PFSK-1 (cell line): ENCODE measurements at regions not wholly inside any gene's neighbourhood (a gene's known extent, or its start where the extent isn't known, plus 50 kb on each side); places are given as distances from the start of the nearest gene placed in this dataset.

Experiments used
- POLR2AphosphoS5 ChIP-seq: IDR thresholded peaks from 2 replicates; pipeline ENCODE4 v1.6.1; 2012; ENCODE audit warnings: low read depth, mild to moderate bottlenecking, control low read depth, low read length, moderate library complexity
- REST ChIP-seq, 2 experiments: IDR thresholded peaks; 2 replicates each; pipeline versions ENCODE4 v1.6.1 to v1.8.0; 2011 to 2012; ENCODE audit warnings: low read depth in 2 of 2, low read length in 2 of 2, control low read depth in 1 of 2, inconsistent platforms in 1 of 2, mild to moderate bottlenecking in 1 of 2, moderate library complexity in 1 of 2; ENCODE audit not compliant: insufficient read depth in 1 of 2
- SIN3A ChIP-seq: IDR thresholded peaks from 2 replicates; pipeline ENCODE4 v1.6.1; 2012; ENCODE audit warnings: mild to moderate bottlenecking, low read length, moderate library complexity, borderline replicate concordance; ENCODE audit not compliant: insufficient read depth

- TF ChIP-seq REST (IDR thresholded peaks at IDR 0.05; ENCODE audit: insufficient read depth in 1 of 2, low read depth in 2 of 2, low read length in 2 of 2) (no peak), POLR2AphosphoS5 (no peak), SIN3A (no peak)
Measured at GRCh38 chr10:123580426-123580825, 85.7 kb upstream of the GPR26 start.
